MCF 10A (cell line): ENCODE measurements at regions not wholly inside any gene's neighbourhood (a gene's known extent, or its start where the extent isn't known, plus 50 kb on each side); places are given as distances from the start of the nearest gene placed in this dataset.

Experiments
- BruUV-seq: library from RNA; stranded (reverse); fragments of 400-500 nt; replicated peaks from 2 replicates; lab custom pipeline; 2021; lab: Mats Ljungman, UMichigan
- CTCF ChIA-PET: fragments of 300-600 bp; sonication (Branson Sonifier 250); formaldehyde crosslinking; extraction: SDS; loops from one replicate; lab custom pipeline; 2021; ENCODE audit warnings: antibody characterized with exemption, inconsistent platforms; lab: Yijun Ruan, JAX
- POLR2A ChIA-PET: fragments of 300-600, 350-650 bp; sonication (Branson Sonifier 250); formaldehyde crosslinking; extraction: SDS; loops from one replicate; lab custom pipeline; 2020; ENCODE audit warnings: antibody characterized with exemption, inconsistent platforms; lab: Yijun Ruan, JAX
- DNase-seq: peaks from one replicate; pipeline ENCODE4 v3.0.0-alpha.2; 2018; ENCODE audit not compliant: unreplicated experiment
- H3K27ac Mint-ChIP-seq: one replicate; pipeline ENCODE4 v1.8.0; 2022; ENCODE audit warnings: mild to moderate bottlenecking, low read depth, mixed read lengths; ENCODE audit not compliant: unreplicated experiment
- H3K27me3 Mint-ChIP-seq: one replicate; pipeline ENCODE4 v1.8.0; 2022; ENCODE audit warnings: mixed read lengths; ENCODE audit not compliant: insufficient read depth, unreplicated experiment
- H3K36me3 Mint-ChIP-seq: one replicate; pipeline ENCODE4 v1.8.0; 2022; ENCODE audit warnings: mild to moderate bottlenecking, moderate library complexity, mixed read lengths; ENCODE audit not compliant: insufficient read depth, unreplicated experiment
- H3K4me1 Mint-ChIP-seq: one replicate; pipeline ENCODE4 v1.8.0; 2022; ENCODE audit warnings: mixed read lengths; ENCODE audit not compliant: insufficient read depth, unreplicated experiment
- H3K4me3 Mint-ChIP-seq: one replicate; pipeline ENCODE4 v1.8.0; 2022; ENCODE audit warnings: mild to moderate bottlenecking, moderate library complexity, mixed read lengths; ENCODE audit not compliant: unreplicated experiment
- H3K9me3 Mint-ChIP-seq: one replicate; pipeline ENCODE4 v1.8.0; 2022; ENCODE audit warnings: mixed read lengths; ENCODE audit not compliant: unreplicated experiment
- CTCF ChIP-seq: fragments of 200-600 bp; IDR thresholded peaks from one replicate; pipeline ENCODE4 v1.8.0; 2022; ENCODE audit warnings: antibody characterized with exemption, mild to moderate bottlenecking; ENCODE audit not compliant: unreplicated experiment
- intact Hi-C: fragments of 100-400 bp; cut with micrococcal nuclease; formaldehyde crosslinking; loops from 2 replicates; pipeline ENCODE4 v1.14.1; 2022

- POLR2A ChIA-PET: no interaction called here
Observed at GRCh38 chr4:26028793-26029567, 115.0 kb downstream of the SMIM20 start.

GRCh38 chr4:26029568-26030131, 115.6 kb downstream of the SMIM20 start:
- peaks cover 6% of the 10 kb centered on the region for H3K4me1 Mint-ChIP-seq
- DNase-seq: no peak
- no peak overlapping the region for H3K27ac Mint-ChIP-seq
- no peak for TF ChIP-seq CTCF
- ChIA-PET CTCF (interaction anchor here (0.6 to 1.0 kb wide), 5 partner anchors 12 to 488 kb away, joined by 3 to 6 read pairs (median 3); no protein-coding TSS in a partner anchor), POLR2A (no interaction called here)
- no peaks in the 10 kb centered on the region for H3K27me3 Mint-ChIP-seq
- intact Hi-C loops: no loop called here
- no peak overlapping the region for H3K4me3 Mint-ChIP-seq
- H3K9me3 Mint-ChIP-seq: no peaks in the 10 kb centered on the region
- no TSS peak for BruUV-seq
- no peaks in the 10 kb centered on the region for H3K36me3 Mint-ChIP-seq

More at GRCh38 chr4:26028793-26029567, 115.0 kb downstream of the SMIM20 start:
- H3K4me1 Mint-ChIP-seq: peaks cover 6% of the 10 kb centered on the region
- no peaks in the 10 kb centered on the region for H3K9me3 Mint-ChIP-seq
- no peaks in the 10 kb centered on the region for H3K36me3 Mint-ChIP-seq
- H3K27me3 Mint-ChIP-seq: no peaks in the 10 kb centered on the region
- CTCF ChIA-PET: interaction anchor here (1.0 kb wide), 1 partner anchor 13 kb away, joined by 6 read pairs; no protein-coding TSS in a partner anchor
- intact Hi-C loops: no loop called here
- no TSS peak for BruUV-seq
- no peak overlapping the region for H3K4me3 Mint-ChIP-seq
- DNase-seq: no peak
- peak; percentile 22 for TF ChIP-seq CTCF
- peak overlapping the region; percentile 59 for H3K27ac Mint-ChIP-seq

GRCh38 chr4:26030260-26030667, 116.2 kb downstream of the SMIM20 start:
- H3K36me3 Mint-ChIP-seq: no peaks in the 10 kb centered on the region
- no peak for DNase-seq
- no peaks in the 10 kb centered on the region for H3K9me3 Mint-ChIP-seq
- CTCF ChIA-PET: interaction anchor here (0.6 to 1.0 kb wide), 6 partner anchors 12 to 489 kb away, joined by 3 to 6 read pairs (median 3); no protein-coding TSS in a partner anchor
- peaks cover 6% of the 10 kb centered on the region for H3K4me1 Mint-ChIP-seq
- TF ChIP-seq CTCF: no peak
- POLR2A ChIA-PET: interaction anchor here (0.7 kb wide), 1 partner anchor 18 kb away, joined by 3 read pairs; no protein-coding TSS in a partner anchor
- no peak overlapping the region for H3K27ac Mint-ChIP-seq
- intact Hi-C loops: no loop called here
- H3K27me3 Mint-ChIP-seq: no peaks in the 10 kb centered on the region
- no TSS peak for BruUV-seq
- H3K4me3 Mint-ChIP-seq: no peak overlapping the region

GRCh38 chr4:26030780-26031179, 116.8 kb downstream of the SMIM20 start:
- H3K27ac Mint-ChIP-seq: no peak overlapping the region
- ChIA-PET POLR2A (interaction anchor here (0.7 kb wide), 1 partner anchor 19 kb away, joined by 3 read pairs; no protein-coding TSS in a partner anchor), CTCF (interaction anchor here (0.6 to 1.0 kb wide), 4 partner anchors 18 to 378 kb away, joined by 3 to 5 read pairs (median 3); no protein-coding TSS in a partner anchor)
- no peak for TF ChIP-seq CTCF
- intact Hi-C loops: no loop called here
- H3K9me3 Mint-ChIP-seq: no peaks in the 10 kb centered on the region
- no peak for DNase-seq
- H3K27me3 Mint-ChIP-seq: no peaks in the 10 kb centered on the region
- H3K4me1 Mint-ChIP-seq: peaks cover 6% of the 10 kb centered on the region
- H3K4me3 Mint-ChIP-seq: no peak overlapping the region
- BruUV-seq: no TSS peak
- H3K36me3 Mint-ChIP-seq: no peaks in the 10 kb centered on the region
